Stomach (tissue), 4 donors: ENCODE measurements at regions not wholly inside any gene's neighbourhood (a gene's known extent, or its start where the extent isn't known, plus 50 kb on each side); places are given as distances from the start of the nearest gene placed in this dataset.

Source experiments
- EP300 ChIP-seq: sonication (generic); formaldehyde crosslinking; IDR thresholded peaks from one replicate; pipeline ENCODE4 v1.6.1; 2017; ENCODE audit warnings: antibody characterized with exemption
- POLR2AphosphoS5 ChIP-seq, 3 donors: sonication (generic); formaldehyde crosslinking; IDR thresholded peaks; one replicate each; pipeline ENCODE4 v1.6.1; 2016; ENCODE audit warnings: antibody characterized with exemption in 3 of 3
- TF ChIP-seq, protein P1 (sequence below), 7 experiments: fragments of 450-650 bp in 4 of 7; fragments of 200-600 bp in 3 of 7; sonication (generic) in 3 of 7; IDR thresholded peaks; one replicate each; pipeline ENCODE4 v1.5.1; 2016 to 2019; ENCODE audit warnings: antibody characterized with exemption in 7 of 7, control low read depth in 2 of 7, mild to moderate bottlenecking in 1 of 7

- TF ChIP-seq, protein P1, sequence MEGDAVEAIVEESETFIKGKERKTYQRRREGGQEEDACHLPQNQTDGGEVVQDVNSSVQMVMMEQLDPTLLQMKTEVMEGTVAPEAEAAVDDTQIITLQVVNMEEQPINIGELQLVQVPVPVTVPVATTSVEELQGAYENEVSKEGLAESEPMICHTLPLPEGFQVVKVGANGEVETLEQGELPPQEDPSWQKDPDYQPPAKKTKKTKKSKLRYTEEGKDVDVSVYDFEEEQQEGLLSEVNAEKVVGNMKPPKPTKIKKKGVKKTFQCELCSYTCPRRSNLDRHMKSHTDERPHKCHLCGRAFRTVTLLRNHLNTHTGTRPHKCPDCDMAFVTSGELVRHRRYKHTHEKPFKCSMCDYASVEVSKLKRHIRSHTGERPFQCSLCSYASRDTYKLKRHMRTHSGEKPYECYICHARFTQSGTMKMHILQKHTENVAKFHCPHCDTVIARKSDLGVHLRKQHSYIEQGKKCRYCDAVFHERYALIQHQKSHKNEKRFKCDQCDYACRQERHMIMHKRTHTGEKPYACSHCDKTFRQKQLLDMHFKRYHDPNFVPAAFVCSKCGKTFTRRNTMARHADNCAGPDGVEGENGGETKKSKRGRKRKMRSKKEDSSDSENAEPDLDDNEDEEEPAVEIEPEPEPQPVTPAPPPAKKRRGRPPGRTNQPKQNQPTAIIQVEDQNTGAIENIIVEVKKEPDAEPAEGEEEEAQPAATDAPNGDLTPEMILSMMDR (IDR thresholded peaks at IDR 0.05): no peak
- TF ChIP-seq POLR2AphosphoS5 (IDR thresholded peaks at IDR 0.05) (no peak), EP300 (no peak)
These were observed 239.6 kb downstream of the SOX9 start for GRCh38 chr17:72360386-72360940.
